Renal cortex interstitium (tissue), 11 donors: ENCODE measurements at regions not wholly inside any gene's neighbourhood (a gene's known extent, or its start where the extent isn't known, plus 50 kb on each side); places are given as distances from the start of the nearest gene placed in this dataset.

Experiments used
- DNase-seq, 11 donors: peaks; one replicate each; pipeline ENCODE4 v3.0.0-alpha.2; 2013; ENCODE audit warnings: low read depth in 9 of 11, low spot score in 4 of 11; ENCODE audit errors: extremely low read depth in 1 of 11

- no peak for DNase-seq
These were observed 284.2 kb upstream of the ZMIZ1 start for GRCh38 chr10:78784546-78784945.

- DNase-seq: no peak
These were observed 283.7 kb upstream of the ZMIZ1 start for GRCh38 chr10:78785066-78785465.

- DNase-seq: no peak
These were observed 282.8 kb upstream of the ZMIZ1 start for GRCh38 chr10:78785991-78786390.

- DNase-seq: no peak
These were observed 281.6 kb upstream of the ZMIZ1 start for GRCh38 chr10:78787125-78787524.

GRCh38 chr10:78794736-78795455 is 273.9 kb upstream of the ZMIZ1 start:
- no peak for DNase-seq

GRCh38 chr10:78798976-78799730 is 269.6 kb upstream of the ZMIZ1 start:
- no peak for DNase-seq

- DNase-seq: no peak
These were observed 268.8 kb upstream of the ZMIZ1 start for GRCh38 chr10:78800006-78800405.

- no peak for DNase-seq
These were observed 268.0 kb upstream of the ZMIZ1 start for GRCh38 chr10:78800535-78801320.

GRCh38 chr10:78802431-78802830 is 266.3 kb upstream of the ZMIZ1 start:
- DNase-seq: no peak

GRCh38 chr10:78802866-78803265 is 265.9 kb upstream of the ZMIZ1 start:
- peak in 1 of 11 donors; percentile 47 for DNase-seq

- no peak for DNase-seq
These were observed 265.1 kb upstream of the ZMIZ1 start for GRCh38 chr10:78803710-78804109.

- no peak for DNase-seq
These were observed 264.2 kb upstream of the ZMIZ1 start for GRCh38 chr10:78804411-78805032.

GRCh38 chr10:78805176-78805575 is 263.6 kb upstream of the ZMIZ1 start:
- peak; percentile 58 to 89 (median 77) for DNase-seq

GRCh38 chr10:78806681-78807221 is 262.0 kb upstream of the ZMIZ1 start:
- DNase-seq: no peak

- no peak for DNase-seq
These were observed 261.1 kb upstream of the ZMIZ1 start for GRCh38 chr10:78807504-78808203.

- no peak for DNase-seq
These were observed 260.5 kb upstream of the ZMIZ1 start for GRCh38 chr10:78808286-78808685.

GRCh38 chr10:78808736-78809367 is 259.9 kb upstream of the ZMIZ1 start:
- no peak for DNase-seq

GRCh38 chr10:78811174-78811573 is 257.6 kb upstream of the ZMIZ1 start:
- DNase-seq: no peak
